HG02884 (cell line): ENCODE measurements at regions not wholly inside any gene's neighbourhood (a gene's known extent, or its start where the extent isn't known, plus 50 kb on each side); places are given as distances from the start of the nearest gene placed in this dataset.
"Not testable (repeated sequence)": the region's sequence is repeated elsewhere in the genome, so short reads cannot be mapped to it uniquely, and the experiment has no call there.

Experiments used
- ATAC-seq: cut with Tn5 transposase; IDR thresholded peaks from one replicate; pipeline ENCODE4 v1.9.1; 2021; ENCODE audit warnings: mild to moderate bottlenecking, moderate library complexity; ENCODE audit not compliant: unreplicated experiment

DNA sequence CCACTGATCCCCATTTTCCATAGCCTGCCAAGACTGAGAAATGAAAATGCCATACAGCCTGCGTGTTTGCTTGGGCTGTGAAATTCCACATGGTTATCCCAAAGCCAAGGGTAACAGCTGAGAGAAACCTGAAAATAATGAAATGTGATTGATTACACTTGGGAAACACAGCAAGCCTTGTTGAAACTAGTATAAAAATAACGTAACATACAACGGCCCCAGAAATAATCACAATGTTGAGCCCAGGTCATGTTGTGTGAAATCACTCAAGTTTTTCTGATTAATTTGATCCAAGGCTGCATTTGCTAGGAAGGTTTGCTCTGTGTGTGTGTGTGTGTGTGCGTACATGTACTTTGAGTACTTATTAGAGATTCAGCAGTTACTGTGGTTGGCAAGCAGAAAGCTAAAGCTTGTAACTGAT lies 269.0 kb downstream of the OXSM start:
- ATAC-seq: no peak

DNA sequence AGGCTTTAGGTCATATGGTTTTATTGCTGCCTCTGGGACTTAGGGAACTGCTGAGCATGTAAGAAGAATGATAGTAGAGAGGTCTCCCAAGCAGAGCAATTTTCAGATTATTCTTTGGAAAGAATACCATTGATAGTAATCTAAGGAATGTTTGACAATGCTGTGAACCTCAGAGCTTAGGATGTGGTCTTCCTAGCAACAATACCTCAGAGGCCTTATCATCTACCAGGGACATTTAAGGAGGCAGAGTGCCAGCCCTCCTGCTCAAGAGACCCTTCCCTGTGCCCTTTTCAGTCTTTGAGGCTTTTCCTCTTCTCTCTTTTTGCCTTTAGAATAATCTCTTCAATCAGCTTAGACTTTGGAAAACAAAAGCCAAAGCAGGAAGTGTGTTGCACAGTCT lies 272.1 kb downstream of the OXSM start:
- ATAC-seq: no peak

DNA sequence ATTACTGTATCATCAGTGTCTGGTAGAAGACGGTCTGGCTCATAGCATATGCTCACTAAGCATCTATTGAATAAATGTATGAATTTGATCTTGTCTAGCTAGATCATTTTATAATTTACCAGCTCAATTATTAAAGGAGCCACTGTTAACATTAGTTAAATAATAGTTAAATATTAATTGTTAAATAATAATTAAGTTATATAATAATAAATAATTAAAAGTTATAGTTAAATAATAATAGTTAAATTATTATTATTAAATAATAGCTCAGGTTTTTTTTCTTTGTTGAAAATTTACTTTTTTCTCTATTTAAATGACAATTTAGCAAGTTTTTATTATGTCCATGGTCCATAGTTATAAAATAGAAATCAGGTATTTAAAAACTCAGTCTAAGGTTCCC lies 274.4 kb downstream of the OXSM start:
- no peak for ATAC-seq

DNA sequence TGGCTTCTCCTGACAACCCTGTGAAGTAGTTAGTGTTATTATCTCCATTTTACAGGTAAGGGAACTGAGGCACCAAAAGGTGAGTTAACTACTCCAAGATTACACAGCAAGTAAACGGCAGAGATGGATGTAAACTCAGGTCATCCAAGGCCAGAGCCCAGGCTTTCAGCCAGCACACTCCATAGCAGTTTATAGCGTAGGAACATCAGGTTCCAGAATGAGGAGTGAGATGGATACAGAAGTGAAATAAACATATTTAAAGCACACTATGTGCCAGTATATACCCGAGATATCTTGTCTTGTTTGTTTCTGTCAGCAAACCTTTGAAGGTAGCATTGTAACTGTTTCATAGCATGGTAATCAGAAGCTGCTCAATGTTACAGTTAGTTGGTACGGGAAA lies 279.0 kb downstream of the OXSM start:
- no peak for ATAC-seq

DNA sequence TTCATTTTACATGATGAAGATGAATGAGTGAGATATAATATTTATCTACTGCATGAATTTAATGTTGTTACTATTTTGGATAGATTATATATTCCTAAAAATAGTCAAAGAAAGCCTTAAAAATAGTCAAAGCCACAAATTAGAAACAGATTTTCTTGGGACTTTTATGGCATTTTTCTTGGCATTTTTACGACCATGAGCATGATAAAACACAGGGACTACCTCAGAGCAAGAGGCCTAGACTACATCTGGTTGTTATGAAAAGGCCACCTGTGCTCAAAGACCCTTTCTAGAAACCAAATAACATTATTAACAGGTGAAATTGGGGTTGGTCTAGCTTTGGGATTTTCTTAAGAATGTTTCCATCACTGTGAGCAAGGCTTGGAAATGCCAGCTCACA lies 281.0 kb downstream of the OXSM start:
- ATAC-seq: no peak

DNA sequence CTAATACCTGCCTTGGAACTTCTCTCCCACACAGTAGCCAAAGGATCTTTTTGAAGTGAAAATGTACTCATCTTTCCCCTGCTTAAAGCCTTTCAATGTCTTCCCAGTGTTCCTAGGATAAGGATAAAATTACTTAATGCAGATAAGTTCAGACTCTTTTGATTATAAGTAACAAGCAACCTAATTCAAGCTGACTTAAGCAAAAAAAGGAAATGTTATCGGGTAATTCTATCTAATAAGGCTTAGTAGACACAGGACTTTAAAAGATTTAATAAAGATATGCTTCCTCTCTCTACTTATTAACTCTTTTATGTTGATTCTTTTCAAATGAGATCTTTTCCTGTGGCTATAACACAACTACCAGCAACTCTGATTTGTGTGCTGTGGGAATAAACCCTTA lies 284.2 kb downstream of the OXSM start:
- ATAC-seq: no peak

DNA sequence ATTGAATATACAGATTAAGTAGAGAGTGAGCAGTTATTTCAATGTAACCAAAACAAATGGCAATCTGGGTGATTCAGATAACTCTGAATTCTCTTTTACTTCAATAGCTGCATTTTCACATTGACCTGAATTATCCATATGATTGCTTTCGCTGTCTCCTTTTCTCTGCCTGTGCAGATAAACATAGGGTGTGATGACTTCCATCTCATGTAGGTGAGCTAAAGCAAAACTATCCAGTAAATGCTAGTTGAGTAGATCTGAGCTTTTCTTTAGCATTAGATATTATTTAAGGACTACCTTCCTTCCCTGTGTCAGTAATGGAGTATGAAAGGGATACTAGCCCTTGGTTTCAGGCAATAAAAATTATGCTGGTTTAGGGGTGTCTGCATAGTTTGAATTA lies 288.6 kb downstream of the OXSM start:
- ATAC-seq: no peak

DNA sequence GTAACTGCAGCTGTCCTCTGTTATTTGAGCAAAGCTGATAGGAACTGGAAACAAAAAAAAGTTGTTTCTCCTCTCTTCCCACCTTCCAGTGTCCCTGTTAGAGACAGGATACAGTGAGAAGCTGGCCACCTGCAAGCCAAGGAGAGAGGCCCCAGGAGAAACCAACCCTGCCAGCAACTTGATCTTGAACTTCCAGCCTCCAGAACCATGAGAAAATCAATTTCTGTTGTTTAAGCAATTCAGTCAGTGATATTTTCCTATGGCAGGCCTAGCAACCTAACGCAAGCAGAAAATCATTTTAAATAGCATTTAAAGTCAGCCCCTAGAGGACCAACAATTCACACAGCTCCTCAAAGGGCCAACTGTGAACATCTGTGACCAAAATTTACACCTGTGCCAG lies 291.3 kb downstream of the OXSM start:
- ATAC-seq: no peak

DNA sequence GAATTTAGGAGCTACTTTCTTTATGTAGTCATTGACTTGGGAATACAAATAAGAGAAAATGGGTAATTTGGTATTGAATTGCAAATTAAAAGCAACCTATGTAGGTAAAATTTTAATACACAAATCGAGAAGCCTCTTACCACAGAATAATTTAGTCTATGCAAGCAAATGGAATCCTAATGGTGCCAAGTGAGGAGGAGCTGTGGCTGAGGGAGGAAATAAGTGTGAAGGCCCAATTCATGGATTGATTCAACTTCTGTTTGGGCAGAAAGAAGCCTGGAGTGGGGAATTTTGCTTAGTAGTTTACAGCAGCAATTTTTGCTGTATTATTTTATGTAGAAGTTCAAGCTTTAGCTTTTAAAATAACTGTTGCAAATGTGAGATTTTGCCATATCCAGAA lies 291.9 kb downstream of the OXSM start:
- ATAC-seq: no peak

DNA sequence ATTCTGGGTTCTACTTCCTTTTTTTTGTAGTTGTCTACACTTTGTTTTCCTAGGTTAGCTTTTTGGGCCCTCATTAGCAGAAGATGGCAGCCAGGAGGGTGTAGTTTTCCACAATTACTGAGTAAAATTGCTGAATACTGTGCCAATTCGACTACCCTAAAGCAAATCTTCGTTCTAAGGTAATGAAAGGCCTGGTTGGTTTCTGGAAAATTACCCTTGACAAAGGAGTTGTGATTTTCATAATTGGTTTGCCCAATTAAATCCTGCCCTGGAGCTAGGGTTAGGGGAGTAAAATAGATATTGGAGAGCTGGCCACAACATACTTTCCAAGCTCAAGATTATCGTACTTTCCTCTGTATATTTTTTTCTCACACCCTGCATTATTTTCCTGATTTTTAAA lies 293.0 kb downstream of the OXSM start:
- ATAC-seq: no peak

DNA sequence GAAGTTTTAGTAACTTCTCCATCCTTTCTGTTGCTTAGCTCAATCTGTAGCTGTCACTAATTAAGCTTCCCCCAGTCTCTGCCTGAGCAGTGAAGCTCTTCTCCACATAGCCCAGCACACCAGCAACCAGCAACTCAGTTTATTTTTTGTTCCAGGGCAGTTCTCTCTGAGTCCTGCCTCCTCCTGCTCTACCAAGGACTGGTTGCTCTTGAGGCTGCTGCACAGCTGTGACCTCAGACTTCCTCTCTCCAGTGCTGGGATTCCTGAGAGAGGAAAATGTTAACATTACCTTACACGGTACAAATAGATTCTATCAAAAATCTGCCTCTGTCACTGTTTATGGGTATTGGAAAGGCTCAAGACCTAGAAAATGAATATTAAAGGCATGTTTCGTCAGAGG lies 294.7 kb downstream of the OXSM start:
- no peak for ATAC-seq

DNA sequence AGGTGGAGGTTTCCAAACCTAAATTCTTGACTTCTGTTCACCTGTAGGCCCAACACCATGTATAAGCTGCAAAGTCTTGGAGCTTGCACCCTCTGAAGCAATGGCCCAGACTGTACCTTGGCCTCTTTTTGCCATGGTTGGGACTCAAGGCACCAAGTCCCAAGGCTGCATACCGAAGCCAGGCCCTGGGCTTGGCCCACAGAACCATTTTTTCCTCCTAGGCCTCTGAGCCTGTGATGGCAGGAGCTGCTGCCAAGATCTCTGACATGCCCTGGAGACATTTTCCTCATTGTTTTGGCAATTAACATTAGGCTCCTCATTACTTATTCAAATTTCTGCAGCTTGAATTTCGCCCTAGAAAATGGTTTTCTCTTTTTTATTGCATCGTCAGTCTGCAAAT lies 297.9 kb downstream of the OXSM start:
- ATAC-seq: no peak

DNA sequence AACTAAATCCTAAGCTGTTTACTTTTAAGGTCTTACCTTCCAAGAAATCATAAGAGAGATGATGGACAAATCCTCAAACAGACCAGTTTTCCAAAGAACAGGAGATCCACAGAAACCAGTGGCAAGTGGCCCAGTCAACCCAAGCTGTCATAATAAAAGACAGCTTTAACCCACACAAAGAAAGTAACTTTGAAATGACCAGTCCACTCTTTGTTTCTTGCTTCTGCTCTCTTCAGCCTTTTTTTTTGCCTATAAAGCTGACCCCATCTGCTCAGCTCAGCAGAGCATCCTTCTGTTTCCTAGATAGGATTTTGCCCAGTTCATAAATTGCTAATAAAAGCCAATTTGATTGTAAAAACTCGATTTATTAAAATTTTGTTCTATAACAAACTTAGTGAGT lies 299.4 kb downstream of the OXSM start:
- no peak for ATAC-seq

DNA sequence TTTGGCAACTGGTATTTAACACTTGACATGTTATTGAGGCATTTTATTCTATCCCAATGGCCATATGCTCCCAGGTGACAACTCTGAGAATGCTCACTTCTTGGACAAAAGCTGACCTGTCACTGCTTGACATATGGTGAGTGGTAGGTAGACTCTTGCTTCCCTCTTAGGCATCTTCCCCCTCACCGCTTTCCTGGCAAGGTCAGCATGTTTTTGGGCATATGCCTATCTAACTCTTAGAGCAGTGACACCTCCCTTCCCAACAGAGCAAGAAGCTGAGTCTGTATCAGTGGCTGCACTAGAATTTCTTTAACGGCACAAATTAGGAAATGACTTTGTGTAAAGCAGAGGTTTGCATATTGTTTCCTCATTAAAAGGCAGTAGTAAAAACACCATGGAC lies 300.7 kb downstream of the OXSM start:
- no peak for ATAC-seq

DNA sequence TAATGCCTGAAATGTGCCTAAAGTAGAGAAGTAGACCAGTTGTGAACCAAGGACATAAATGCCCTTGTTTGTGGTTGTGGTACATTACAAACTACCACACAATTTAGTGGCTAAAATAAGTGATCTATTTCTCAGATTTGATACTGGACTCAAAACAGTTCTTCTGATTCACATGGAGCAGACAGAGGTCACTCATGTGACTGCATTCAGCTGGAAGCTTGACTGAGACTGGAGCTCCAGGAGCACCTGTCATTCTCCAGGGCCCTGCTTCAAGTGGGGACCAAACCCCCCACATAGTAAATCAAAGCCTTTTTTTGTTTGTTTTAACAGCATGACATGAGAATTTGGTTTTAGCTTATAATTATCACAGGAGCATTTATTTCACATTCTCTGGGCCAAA lies 301.2 kb downstream of the OXSM start:
- ATAC-seq: no peak

DNA sequence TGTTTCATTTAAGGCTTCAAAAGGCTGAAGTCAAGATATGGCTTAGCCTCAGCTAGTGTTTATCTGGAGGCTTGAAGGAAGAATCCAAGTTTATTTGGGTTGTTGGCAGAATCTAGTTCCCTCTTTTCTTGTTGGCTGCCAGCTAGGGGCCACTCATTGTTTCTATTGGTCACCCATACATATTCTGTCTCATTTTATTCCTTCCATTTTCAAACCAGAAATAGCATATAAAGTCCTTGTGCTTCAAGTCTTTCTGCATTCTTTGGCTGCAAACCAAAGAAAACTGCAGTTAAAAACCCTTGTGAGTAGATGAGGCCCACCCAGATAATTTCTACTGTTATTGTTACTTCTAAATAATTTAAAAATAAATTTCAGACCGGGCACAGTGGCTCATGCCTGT lies 301.7 kb downstream of the OXSM start:
- no peak for ATAC-seq

DNA sequence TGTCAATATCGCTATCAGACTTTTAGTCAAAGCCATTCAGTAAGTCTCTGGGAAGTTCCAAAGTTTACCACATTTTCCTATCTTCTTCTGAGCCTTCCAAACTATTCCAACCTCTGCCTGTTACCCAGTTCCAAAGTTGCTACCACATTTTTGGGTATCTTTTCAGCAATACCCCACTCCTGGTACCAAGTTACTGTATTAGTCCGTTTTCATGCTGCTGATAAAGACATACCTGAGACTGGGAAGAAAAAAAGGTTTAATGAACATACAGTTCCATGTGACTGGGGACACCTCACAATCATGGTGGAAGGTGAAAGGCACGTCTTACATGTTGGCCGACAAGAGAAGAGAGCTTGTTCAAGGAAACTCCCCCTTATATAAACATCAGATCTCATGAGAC lies 307.2 kb downstream of the OXSM start:
- not testable (repeated sequence) for ATAC-seq

DNA sequence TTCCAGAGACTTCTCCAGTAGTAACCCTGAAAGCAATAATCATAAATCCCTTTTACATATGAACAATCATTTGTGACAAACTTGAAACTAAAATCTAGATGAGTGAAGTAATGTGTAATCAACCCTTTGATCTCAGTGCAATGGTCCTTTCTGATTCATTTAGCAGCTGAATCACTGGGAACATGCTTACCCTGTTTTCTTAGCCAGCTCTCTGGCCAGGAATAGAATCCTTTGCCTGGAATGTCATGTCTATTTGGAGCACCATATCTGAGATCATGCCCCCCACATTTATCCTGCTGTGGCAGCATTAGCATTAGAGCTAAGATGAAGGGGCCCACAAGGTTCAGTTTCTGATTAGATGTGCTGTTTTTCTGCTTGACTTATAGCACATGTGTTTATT lies 309.8 kb downstream of the OXSM start:
- ATAC-seq: no peak

DNA sequence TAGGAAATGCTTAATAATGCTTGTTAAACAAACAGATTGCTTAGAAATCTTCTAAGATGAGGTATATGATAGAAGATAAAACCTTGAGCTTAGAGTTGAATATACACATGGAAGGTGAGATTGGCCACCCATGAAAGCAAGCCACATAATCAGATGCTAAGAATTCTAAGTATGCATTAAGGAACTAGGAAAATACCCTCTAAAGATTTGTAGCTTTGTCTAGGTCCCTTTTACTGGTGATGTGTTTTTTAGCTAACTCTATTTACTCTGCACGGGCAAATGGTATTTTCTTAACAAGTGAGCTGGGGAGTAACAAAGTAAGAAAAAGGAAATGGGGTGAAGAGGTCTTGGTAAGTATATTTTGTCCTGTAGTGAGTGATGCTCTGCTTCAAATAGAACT lies 310.3 kb downstream of the OXSM start:
- no peak for ATAC-seq

DNA sequence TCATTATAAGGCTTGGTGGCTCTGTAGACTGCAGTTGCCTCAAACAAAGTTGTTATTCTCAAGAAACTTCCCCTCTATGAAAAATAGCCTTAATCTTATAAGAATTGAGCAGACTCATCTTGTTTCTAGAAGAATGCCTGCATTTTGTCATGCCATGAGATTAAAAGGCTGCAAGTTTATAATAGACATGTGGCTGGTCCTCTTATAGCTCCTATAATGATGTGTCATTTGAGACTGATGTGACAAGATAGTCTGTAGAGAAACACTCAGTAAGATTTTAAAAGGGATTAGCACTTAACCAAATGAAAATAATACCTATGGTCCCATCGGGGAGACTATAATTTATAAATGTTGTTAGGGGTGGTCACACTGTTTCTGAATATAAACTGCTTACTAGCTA lies 312.5 kb downstream of the OXSM start:
- no peak for ATAC-seq

DNA sequence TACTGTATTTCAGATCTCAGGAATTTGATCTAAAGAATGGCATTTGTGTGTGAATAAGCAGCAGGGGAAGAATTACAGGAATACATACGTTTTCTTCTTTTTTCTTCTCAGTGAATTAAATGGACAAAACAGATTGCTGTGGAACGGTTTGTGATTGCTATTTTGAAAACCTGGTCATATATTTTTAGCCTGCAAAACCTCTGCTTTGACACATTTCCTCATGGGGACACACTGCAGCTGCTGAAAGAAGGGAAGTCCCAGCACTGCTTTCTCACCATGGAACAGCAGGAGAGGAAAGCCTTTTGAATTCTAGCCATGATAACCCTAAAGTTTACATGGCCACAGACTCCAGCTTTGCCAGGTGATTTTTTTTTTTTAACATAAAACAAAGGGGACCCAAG lies 315.0 kb downstream of the OXSM start:
- no peak for ATAC-seq

DNA sequence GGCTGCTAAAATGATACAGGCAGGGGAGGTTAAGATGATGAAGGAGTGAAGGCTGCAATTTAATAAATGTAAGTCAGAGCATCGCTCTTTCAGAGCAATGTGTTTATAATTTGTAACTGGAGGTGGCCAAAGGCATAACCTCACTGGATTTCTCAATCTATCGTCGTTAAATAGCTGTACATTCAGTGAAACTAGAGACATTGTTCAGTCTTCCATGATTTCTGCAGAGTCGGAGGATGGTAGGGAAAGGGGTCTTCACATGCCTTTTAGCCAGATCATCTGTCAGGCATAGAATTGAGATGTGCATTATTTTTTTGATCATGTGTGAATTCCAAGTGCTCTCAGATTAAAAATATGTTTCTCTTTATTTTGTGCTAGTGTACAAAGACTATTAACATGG lies 315.4 kb downstream of the OXSM start:
- no peak for ATAC-seq

DNA sequence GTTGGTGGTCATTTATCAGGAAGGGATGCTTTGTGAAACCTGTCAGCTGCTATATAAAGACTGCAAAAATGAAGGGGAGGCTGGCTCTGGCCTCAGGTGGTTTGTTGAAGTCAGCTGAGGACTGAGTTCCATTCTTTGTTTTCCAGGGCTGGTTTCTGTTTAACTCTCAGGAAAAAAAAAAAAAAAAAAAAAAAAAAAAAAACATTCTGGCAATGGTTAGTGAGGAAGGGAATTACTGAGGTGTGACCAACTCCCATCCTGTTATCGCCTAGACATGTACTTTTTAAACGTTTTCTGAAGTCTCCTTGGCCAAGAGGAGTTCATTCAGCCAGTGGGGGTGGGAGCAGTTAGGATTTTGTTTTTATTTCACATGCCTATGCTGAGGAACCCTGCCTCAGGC lies 316.3 kb downstream of the OXSM start:
- ATAC-seq: no peak

DNA sequence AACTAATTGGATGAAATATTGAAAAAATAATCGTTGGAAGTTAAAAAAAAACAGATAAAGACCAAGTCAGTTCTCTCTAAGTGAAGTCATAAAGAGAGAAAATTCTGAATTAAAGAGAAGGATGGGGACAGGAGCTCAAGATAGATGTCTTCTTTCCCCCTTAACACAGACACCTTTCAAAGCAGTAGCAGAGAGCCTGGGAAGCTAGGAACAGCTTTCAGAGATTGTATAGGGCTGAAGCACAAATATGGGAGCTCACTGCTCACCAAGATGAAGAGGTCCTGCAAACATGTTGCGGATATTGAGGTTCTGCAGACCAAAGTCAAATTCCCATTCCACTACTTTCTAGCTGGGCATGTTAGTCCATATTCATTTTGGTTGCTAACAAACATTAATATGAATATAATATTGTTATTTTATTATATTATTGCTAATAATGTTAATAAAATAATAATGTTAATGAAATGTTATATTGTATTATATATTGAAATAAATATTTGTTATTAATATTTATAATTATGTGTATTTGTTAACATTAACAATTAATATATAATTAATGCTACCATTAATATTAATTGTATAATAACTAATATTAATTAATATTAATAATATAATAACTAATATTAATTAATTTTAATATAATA lies 319.1 kb downstream of the OXSM start:
- no peak for ATAC-seq
